ENCODE measurements at regions not wholly inside any gene's neighbourhood (a gene's known extent, or its start where the extent isn't known, plus 50 kb on each side); places are given as distances from the start of the nearest gene placed in this dataset.

DNA sequence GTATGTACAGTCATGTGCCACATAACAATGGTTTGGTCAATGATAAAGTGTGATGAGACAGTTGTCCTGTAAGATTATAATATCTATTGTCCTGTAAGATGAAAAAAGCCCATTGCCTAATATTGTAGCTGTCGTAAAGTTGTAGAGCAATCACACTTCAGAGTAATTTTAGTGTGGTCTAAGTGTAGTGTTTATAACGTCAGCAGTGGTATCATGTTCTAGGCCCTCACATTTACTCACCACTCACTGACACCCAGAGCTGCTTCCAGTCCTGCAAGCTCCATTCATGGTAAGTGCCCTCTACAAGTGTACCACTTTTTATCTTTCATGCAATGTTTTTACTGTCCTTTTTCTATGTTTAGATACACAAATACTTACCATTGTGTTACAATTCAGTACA lies 259.9 kb upstream of the RAB4A start:
- TF ChIP-seq, protein P1, sequence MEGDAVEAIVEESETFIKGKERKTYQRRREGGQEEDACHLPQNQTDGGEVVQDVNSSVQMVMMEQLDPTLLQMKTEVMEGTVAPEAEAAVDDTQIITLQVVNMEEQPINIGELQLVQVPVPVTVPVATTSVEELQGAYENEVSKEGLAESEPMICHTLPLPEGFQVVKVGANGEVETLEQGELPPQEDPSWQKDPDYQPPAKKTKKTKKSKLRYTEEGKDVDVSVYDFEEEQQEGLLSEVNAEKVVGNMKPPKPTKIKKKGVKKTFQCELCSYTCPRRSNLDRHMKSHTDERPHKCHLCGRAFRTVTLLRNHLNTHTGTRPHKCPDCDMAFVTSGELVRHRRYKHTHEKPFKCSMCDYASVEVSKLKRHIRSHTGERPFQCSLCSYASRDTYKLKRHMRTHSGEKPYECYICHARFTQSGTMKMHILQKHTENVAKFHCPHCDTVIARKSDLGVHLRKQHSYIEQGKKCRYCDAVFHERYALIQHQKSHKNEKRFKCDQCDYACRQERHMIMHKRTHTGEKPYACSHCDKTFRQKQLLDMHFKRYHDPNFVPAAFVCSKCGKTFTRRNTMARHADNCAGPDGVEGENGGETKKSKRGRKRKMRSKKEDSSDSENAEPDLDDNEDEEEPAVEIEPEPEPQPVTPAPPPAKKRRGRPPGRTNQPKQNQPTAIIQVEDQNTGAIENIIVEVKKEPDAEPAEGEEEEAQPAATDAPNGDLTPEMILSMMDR (IDR thresholded peaks at IDR 0.05) = no peak
- TF ChIP-seq POLR2A (IDR thresholded peaks at IDR 0.05) = no peak

Measured in right lobe of liver (tissue), 4 donors.